C4-2B (cell line): ENCODE measurements at regions not wholly inside any gene's neighbourhood (a gene's known extent, or its start where the extent isn't known, plus 50 kb on each side); places are given as distances from the start of the nearest gene placed in this dataset.

Source experiments
- H3K27ac ChIP-seq: fragments of 450-650 bp; 2 replicates; pipeline ENCODE4 v1.5.1; 2017
- CTCF ChIP-seq: fragments of 450-650 bp; conservative IDR thresholded peaks from 2 replicates; pipeline ENCODE4 v1.5.1; 2017; ENCODE audit warnings: mild to moderate bottlenecking
- ZFX ChIP-seq: fragments of 450-650 bp; IDR thresholded peaks from 2 replicates; pipeline ENCODE4 v1.6.1; 2017

- peak; percentile 67 for TF ChIP-seq CTCF
- TF ChIP-seq ZFX, result no peak
- H3K27ac ChIP-seq, result no peak overlapping the region
Measured at GRCh38 chr1:118247593-118247992, 62.6 kb upstream of the SPAG17 start.

GRCh38 chr1:118246646-118247045, 61.6 kb upstream of the SPAG17 start:
- H3K27ac ChIP-seq, result no peak overlapping the region
- TF ChIP-seq CTCF (no peak), ZFX (no peak)

- TF ChIP-seq ZFX (no peak), CTCF (no peak)
- no peak overlapping the region for H3K27ac ChIP-seq
Measured at GRCh38 chr1:118244194-118244593, 59.2 kb upstream of the SPAG17 start.

- TF ChIP-seq ZFX (no peak), CTCF (no peak)
- H3K27ac ChIP-seq, result no peak overlapping the region
Measured at GRCh38 chr1:118243269-118243668, 58.2 kb upstream of the SPAG17 start.
